ENCODE measurements at regions not wholly inside any gene's neighbourhood (a gene's known extent, or its start where the extent isn't known, plus 50 kb on each side); places are given as distances from the start of the nearest gene placed in this dataset.

GRCh38 chr2:75396314-75396713 lies 164.4 kb downstream of the EVA1A start:
- BruUV-seq (replicated peaks) = no TSS peak
- SMC1A ChIA-PET (ENCODE audit: uncharacterized antibody, unreplicated experiment) = interaction anchor here (0.9 to 1.5 kb wide), 3 partner anchors 9 to 52 kb away, joined by 3 read pairs; no protein-coding TSS in a partner anchor
- DNase-seq (ENCODE audit: low read depth, low spot score) (no peak), ATAC-seq (no peak), FAIRE-seq (no peak)
- H3K9me3 ChIP-seq (replicated peaks; ENCODE audit: control insufficient read depth, insufficient read depth, low read length) = peaks cover 8% of the 10 kb centered on the region; the same call in 2 of the 3 replicates
- intact Hi-C loops (cut with micrococcal nuclease; ENCODE audit: unreplicated experiment) (no loop called here), in situ Hi-C loops (cut with MboI) (no loop called here)
- WGBS (ENCODE audit: insufficient coverage, insufficient replicate concordance, low lambda C conversion rate, missing lambda C conversion rate) = 56% methylated on average over 2 of the region's 2 CpGs
- no peaks in the 10 kb centered on the region for H3K27me3 ChIP-seq (replicated peaks in 1 of 2; ENCODE audit: control insufficient read depth in 2 of 2, insufficient read depth in 2 of 2, low read length in 1 of 2)
- CTCF ChIA-PET = no interaction called here
- H3K9ac ChIP-seq (ENCODE audit: control insufficient read depth, insufficient read depth, low read length) = no peak overlapping the region
- no peaks in the 10 kb centered on the region for H3K79me2 ChIP-seq (ENCODE audit: control insufficient read depth, insufficient read depth, low read length)
- no peaks in the 10 kb centered on the region for H3K4me1 ChIP-seq (ENCODE audit: control insufficient read depth, insufficient read depth, low read length)
- TF ChIP-seq NR2C2 (IDR thresholded peaks at IDR 0.05; ENCODE audit: borderline replicate concordance, control insufficient read depth, insufficient read length, low read depth) = no peak
- no peak for TF ChIP-seq ZNF24 (IDR thresholded peaks at IDR 0.05)
- no peak for TF ChIP-seq CREM (IDR thresholded peaks at IDR 0.05; ENCODE audit: low read depth)
- no peak for TF ChIP-seq E2F4 (IDR thresholded peaks at IDR 0.05; ENCODE audit: low read depth, low read length)
- no peak for TF ChIP-seq ATF7 (IDR thresholded peaks at IDR 0.05; ENCODE audit: low read depth)
- no peak for TF ChIP-seq ZBTB4 (CRISPR knock-in tag; IDR thresholded peaks at IDR 0.05)
- TF ChIP-seq YY1 (IDR thresholded peaks at IDR 0.05; ENCODE audit: low read depth, low read length) = no peak
- TF ChIP-seq NR2F1 (conservative IDR thresholded peaks at IDR 0.05) = no peak
- no peak for TF ChIP-seq FOS (IDR thresholded peaks at IDR 0.05; ENCODE audit: borderline replicate concordance, extremely low read depth, insufficient read length)
- TF ChIP-seq HDAC6 (IDR thresholded peaks at IDR 0.05; ENCODE audit: unreplicated experiment) = no peak
- no peak for TF ChIP-seq ETV6 (conservative IDR thresholded peaks at IDR 0.05 in 1 of 2, IDR thresholded peaks at IDR 0.05 in 1 of 2; ENCODE audit: borderline replicate concordance in 1 of 2, low read depth in 1 of 2)
- TF ChIP-seq E2F8 (IDR thresholded peaks at IDR 0.05; ENCODE audit: low read depth, partially characterized antibody) = no peak
- no peak for TF ChIP-seq MTA3 (IDR thresholded peaks at IDR 0.05; ENCODE audit: borderline replicate concordance, low read length)
- no peak for TF ChIP-seq ZBTB33 (IDR thresholded peaks at IDR 0.05)
- no peak for TF ChIP-seq CHD4 (IDR thresholded peaks at IDR 0.05)
- no peak for TF ChIP-seq CBFB (IDR thresholded peaks at IDR 0.05; ENCODE audit: low read depth)
- H4K20me1 ChIP-seq (ENCODE audit: control insufficient read depth, insufficient read depth) = no peaks in the 10 kb centered on the region
- H3K4me3 ChIP-seq = no peak overlapping the region
- H3K36me3 ChIP-seq (ENCODE audit: control insufficient read depth in 2 of 2, insufficient read depth in 2 of 2, low read length in 1 of 2) = no peaks in the 10 kb centered on the region; a peak in 1 of 4 replicates
- no peak overlapping the region for H3K4me2 ChIP-seq (ENCODE audit: control insufficient read depth, insufficient read depth)
- POLR2A ChIA-PET = no interaction called here
- no peak overlapping the region for H2AFZ ChIP-seq (ENCODE audit: control insufficient read depth, low read depth, low read length)
- no peak overlapping the region for H3K27ac ChIP-seq (ENCODE audit: control insufficient read depth, insufficient read depth)
- RAD21 ChIA-PET (ENCODE audit: unreplicated experiment) = no interaction called here

Measured in GM12878 (cell line).